ENCODE measurements at regions not wholly inside any gene's neighbourhood (a gene's known extent, or its start where the extent isn't known, plus 50 kb on each side); places are given as distances from the start of the nearest gene placed in this dataset.

DNA sequence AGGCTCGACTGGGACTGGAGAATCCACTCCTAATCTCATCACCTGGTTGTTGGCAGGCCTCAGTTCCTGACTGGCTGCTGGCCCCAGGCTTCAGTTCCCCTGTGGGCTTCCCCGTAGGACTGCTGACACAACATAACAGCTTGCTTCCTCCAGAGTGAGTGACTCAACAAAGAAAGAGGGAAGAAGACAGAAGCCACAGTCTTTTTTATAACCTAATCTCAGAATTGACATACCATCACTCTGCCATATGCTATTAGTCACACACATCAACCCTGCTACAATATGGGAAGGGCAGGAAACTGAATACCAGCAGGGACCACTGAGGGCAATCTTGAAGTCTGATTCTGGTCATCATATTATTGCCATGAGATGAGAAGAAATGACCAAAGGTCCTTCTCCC lies 76.8 kb upstream of the SLC14A2 start:
- TF ChIP-seq, protein P1, sequence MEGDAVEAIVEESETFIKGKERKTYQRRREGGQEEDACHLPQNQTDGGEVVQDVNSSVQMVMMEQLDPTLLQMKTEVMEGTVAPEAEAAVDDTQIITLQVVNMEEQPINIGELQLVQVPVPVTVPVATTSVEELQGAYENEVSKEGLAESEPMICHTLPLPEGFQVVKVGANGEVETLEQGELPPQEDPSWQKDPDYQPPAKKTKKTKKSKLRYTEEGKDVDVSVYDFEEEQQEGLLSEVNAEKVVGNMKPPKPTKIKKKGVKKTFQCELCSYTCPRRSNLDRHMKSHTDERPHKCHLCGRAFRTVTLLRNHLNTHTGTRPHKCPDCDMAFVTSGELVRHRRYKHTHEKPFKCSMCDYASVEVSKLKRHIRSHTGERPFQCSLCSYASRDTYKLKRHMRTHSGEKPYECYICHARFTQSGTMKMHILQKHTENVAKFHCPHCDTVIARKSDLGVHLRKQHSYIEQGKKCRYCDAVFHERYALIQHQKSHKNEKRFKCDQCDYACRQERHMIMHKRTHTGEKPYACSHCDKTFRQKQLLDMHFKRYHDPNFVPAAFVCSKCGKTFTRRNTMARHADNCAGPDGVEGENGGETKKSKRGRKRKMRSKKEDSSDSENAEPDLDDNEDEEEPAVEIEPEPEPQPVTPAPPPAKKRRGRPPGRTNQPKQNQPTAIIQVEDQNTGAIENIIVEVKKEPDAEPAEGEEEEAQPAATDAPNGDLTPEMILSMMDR (IDR thresholded peaks at IDR 0.05; ENCODE audit: extremely low read depth in 1 of 2, insufficient read depth in 1 of 2, low read depth in 1 of 2, low read length in 2 of 2) = no peak
- TF ChIP-seq POLR2AphosphoS5 (IDR thresholded peaks at IDR 0.05; ENCODE audit: insufficient read depth, low read depth, low read length) (no peak), POLR2A (IDR thresholded peaks at IDR 0.05; ENCODE audit: low read depth, low read length) (no peak), EZH2 (IDR thresholded peaks at IDR 0.05; ENCODE audit: borderline replicate concordance, low read depth, low read length, severe bottlenecking) (no peak), MYC (IDR thresholded peaks at IDR 0.05; ENCODE audit: low read depth, low read length) (no peak), JUN (IDR thresholded peaks at IDR 0.05; ENCODE audit: borderline replicate concordance, insufficient read depth, insufficient read length, low read depth) (no peak), GATA2 (IDR thresholded peaks at IDR 0.05; ENCODE audit: insufficient read depth, insufficient read length, low read depth, low read length) (no peak), FOS (IDR thresholded peaks at IDR 0.05; ENCODE audit: borderline replicate concordance, insufficient read depth, low read length) (no peak)
- TF ChIP-seq, protein P2, sequence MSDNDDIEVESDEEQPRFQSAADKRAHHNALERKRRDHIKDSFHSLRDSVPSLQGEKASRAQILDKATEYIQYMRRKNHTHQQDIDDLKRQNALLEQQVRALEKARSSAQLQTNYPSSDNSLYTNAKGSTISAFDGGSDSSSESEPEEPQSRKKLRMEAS (IDR thresholded peaks at IDR 0.05; ENCODE audit: insufficient read depth, insufficient read length) = no peak

Data from endothelial cell of umbilical vein (primary cell).